ENCODE measurements at regions not wholly inside any gene's neighbourhood (a gene's known extent, or its start where the extent isn't known, plus 50 kb on each side); places are given as distances from the start of the nearest gene placed in this dataset.

DNA sequence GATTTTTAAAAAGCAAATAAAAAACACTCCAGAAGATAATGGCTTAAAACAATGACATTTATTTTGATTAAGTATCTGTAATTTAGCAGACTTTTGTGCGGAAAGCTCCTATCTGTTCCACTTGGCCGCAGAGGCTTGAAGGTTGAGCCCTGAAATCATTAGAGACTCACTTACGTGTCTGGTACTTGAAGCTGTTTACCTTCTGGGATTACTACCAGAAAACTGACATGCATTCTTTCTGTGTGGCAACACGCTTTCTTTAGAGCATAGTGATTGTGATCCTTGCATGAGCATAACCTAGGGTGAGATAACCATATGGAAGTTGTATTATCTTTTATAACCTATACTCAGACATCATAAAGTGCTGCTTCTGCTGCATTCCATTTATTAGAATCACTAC lies 298.5 kb downstream of the SI start:
- H2BK12ac ChIP-seq (ENCODE audit: insufficient read length, low read depth, low read length): no peak overlapping the region
- H4K91ac ChIP-seq (ENCODE audit: insufficient read length, low read depth, low read length): no peak overlapping the region
- H3K4ac ChIP-seq (ENCODE audit: low read depth, low read length): no peak overlapping the region
- no peaks in the 10 kb centered on the region for H3K9me3 ChIP-seq (ENCODE audit: control insufficient read depth, low read depth, low read length)
- no peak overlapping the region for H3K14ac ChIP-seq (ENCODE audit: insufficient read depth, low read length)
- H3K23me2 ChIP-seq (ENCODE audit: insufficient read length, low read depth, low read length, poor library complexity, severe bottlenecking): no peaks in the 10 kb centered on the region
- H3K27me3 ChIP-seq (ENCODE audit: insufficient read depth, low read length): no peaks in the 10 kb centered on the region
- no CpG with 5 or more reads among the region's 4 CpGs for WGBS (ENCODE audit: extremely low coverage, insufficient read length, low lambda C conversion rate)
- H3K18ac ChIP-seq (ENCODE audit: insufficient read length, low read depth, low read length): no peak overlapping the region
- H3K4me1 ChIP-seq (ENCODE audit: insufficient read depth, low read length): no peaks in the 10 kb centered on the region
- H3K79me2 ChIP-seq (ENCODE audit: insufficient read depth, low read length): no peaks in the 10 kb centered on the region
- H3K4me3 Mint-ChIP-seq: no peak overlapping the region
- H4K5ac ChIP-seq (ENCODE audit: insufficient read length, low read depth, low read length): no peak overlapping the region
- H2AFZ ChIP-seq (ENCODE audit: low read length): no peak overlapping the region
- no peak overlapping the region for H2BK20ac ChIP-seq (ENCODE audit: low read depth, low read length, poor library complexity, severe bottlenecking)
- H3K27ac ChIP-seq (ENCODE audit: insufficient read length, low read depth, low read length): no peak overlapping the region
- H2BK15ac ChIP-seq (ENCODE audit: low read depth, low read length): no peak overlapping the region
- H3K4me1 Mint-ChIP-seq: no peaks in the 10 kb centered on the region
- H3K23ac ChIP-seq (ENCODE audit: insufficient read length, low read depth, low read length): no peak overlapping the region
- no peak overlapping the region for H3K27ac Mint-ChIP-seq
- H3K79me1 ChIP-seq (ENCODE audit: insufficient read depth, low read depth, low read length, poor library complexity, severe bottlenecking): no peaks in the 10 kb centered on the region
- H2BK5ac ChIP-seq (ENCODE audit: insufficient read length, low read length): no peak overlapping the region
- no peak overlapping the region for H3K56ac ChIP-seq (ENCODE audit: insufficient read length, low read depth, low read length)
- no peak overlapping the region for H2AK5ac ChIP-seq (ENCODE audit: insufficient read length, low read length)
- H3K9ac ChIP-seq (ENCODE audit: extremely low read depth, insufficient read length, low read length): no peak overlapping the region
- H3K4me2 ChIP-seq (ENCODE audit: insufficient read depth, insufficient read length, low read length): no peak overlapping the region
- H2BK120ac ChIP-seq (ENCODE audit: low read depth, low read length, poor library complexity, severe bottlenecking): no peak overlapping the region
- no peak overlapping the region for H3T11ph ChIP-seq (ENCODE audit: low read length)
- H3K9me3 Mint-ChIP-seq: peaks cover 9 to 15% of the 10 kb centered on the region in 2 experiments
- DNase-seq: no peak
- no peak overlapping the region for H4K8ac ChIP-seq (replicated peaks; ENCODE audit: insufficient read length, low read depth, low read length)
- TF ChIP-seq, protein P1, sequence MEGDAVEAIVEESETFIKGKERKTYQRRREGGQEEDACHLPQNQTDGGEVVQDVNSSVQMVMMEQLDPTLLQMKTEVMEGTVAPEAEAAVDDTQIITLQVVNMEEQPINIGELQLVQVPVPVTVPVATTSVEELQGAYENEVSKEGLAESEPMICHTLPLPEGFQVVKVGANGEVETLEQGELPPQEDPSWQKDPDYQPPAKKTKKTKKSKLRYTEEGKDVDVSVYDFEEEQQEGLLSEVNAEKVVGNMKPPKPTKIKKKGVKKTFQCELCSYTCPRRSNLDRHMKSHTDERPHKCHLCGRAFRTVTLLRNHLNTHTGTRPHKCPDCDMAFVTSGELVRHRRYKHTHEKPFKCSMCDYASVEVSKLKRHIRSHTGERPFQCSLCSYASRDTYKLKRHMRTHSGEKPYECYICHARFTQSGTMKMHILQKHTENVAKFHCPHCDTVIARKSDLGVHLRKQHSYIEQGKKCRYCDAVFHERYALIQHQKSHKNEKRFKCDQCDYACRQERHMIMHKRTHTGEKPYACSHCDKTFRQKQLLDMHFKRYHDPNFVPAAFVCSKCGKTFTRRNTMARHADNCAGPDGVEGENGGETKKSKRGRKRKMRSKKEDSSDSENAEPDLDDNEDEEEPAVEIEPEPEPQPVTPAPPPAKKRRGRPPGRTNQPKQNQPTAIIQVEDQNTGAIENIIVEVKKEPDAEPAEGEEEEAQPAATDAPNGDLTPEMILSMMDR (conservative IDR thresholded peaks at IDR 0.05): no peak
- no peaks in the 10 kb centered on the region for H4K20me1 ChIP-seq (ENCODE audit: control insufficient read depth, insufficient read depth, insufficient read length)
- peaks cover 4 to 23% (median 9%) of the 10 kb centered on the region in 3 experiments for H3K36me3 Mint-ChIP-seq (ENCODE audit: insufficient read depth in 1 of 3, low read depth in 3 of 3)
- no peaks in the 10 kb centered on the region for H3K27me3 Mint-ChIP-seq (ENCODE audit: low read depth)
